Transverse colon (tissue), 3 donors: ENCODE measurements at regions not wholly inside any gene's neighbourhood (a gene's known extent, or its start where the extent isn't known, plus 50 kb on each side); places are given as distances from the start of the nearest gene placed in this dataset.

ENCODE experiments used
- POLR2A ChIP-seq: fragments of 450-650 bp; IDR thresholded peaks from one replicate; pipeline ENCODE4 v1.6.1; 2016; ENCODE audit warnings: antibody characterized with exemption, mild to moderate bottlenecking, moderate library complexity
- TF ChIP-seq, protein P1 (sequence below), 5 experiments: fragments of 200-600 bp in 3 of 5; fragments of 450-650 bp in 2 of 5; sonication (generic) in 3 of 5; IDR thresholded peaks; 1 replicate in 2 of 5; 2 replicates in 3 of 5; pipeline ENCODE4 v1.5.1; 2016 to 2017; ENCODE audit warnings: antibody characterized with exemption in 5 of 5, inconsistent platforms in 3 of 5, mild to moderate bottlenecking in 2 of 5, moderate library complexity in 1 of 5

DNA sequence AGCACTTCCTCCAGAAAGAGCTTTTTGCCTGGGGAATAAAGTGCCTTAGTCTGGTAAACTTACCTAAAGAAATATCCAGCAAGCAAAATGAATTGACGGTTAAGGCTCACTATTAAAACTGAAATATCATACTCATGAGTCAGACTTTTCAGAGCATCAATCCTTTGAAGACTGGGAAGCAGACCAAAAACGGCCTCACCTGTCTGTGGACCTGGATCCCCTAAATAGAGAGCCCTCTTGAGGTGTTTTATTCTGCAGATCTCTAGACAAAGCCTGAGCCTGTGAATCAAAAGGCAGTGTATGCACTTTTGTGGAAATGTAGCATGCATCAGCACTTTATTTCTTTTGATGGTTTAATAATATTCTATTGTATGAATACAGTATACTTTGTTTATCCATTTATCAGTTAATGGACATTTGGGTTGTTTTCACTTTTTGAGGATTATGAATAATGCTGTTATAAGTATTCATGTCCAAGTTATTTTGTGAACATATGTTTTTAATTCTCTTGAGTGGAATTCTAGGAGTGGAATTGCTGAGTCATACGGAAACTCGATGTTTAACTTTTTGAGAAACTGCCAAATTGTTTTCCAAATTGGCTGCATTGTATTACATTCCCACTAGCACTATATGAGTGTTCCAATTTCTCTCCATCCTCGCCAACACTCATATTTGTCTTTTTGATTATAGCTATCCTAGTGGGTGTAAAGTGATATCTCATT lies 449.0 kb upstream of the IGFBP3 start:
- TF ChIP-seq, protein P1, sequence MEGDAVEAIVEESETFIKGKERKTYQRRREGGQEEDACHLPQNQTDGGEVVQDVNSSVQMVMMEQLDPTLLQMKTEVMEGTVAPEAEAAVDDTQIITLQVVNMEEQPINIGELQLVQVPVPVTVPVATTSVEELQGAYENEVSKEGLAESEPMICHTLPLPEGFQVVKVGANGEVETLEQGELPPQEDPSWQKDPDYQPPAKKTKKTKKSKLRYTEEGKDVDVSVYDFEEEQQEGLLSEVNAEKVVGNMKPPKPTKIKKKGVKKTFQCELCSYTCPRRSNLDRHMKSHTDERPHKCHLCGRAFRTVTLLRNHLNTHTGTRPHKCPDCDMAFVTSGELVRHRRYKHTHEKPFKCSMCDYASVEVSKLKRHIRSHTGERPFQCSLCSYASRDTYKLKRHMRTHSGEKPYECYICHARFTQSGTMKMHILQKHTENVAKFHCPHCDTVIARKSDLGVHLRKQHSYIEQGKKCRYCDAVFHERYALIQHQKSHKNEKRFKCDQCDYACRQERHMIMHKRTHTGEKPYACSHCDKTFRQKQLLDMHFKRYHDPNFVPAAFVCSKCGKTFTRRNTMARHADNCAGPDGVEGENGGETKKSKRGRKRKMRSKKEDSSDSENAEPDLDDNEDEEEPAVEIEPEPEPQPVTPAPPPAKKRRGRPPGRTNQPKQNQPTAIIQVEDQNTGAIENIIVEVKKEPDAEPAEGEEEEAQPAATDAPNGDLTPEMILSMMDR (IDR thresholded peaks at IDR 0.05): no peak
- TF ChIP-seq POLR2A: no peak
